GM23338 (cell line): ENCODE measurements at regions not wholly inside any gene's neighbourhood (a gene's known extent, or its start where the extent isn't known, plus 50 kb on each side); places are given as distances from the start of the nearest gene placed in this dataset.

Experiments used
- ATAC-seq: fragments of 200-7000 bp; cut with Tn5 transposase; 3 replicates; pipeline ENCODE4 v1.9.1; 2020
- DNase-seq: peaks from one replicate; pipeline ENCODE4 v3.0.0-alpha.2; 2015; ENCODE audit warnings: low spot score
- H2AFZ ChIP-seq: fragments of 200-600 bp; sonication (generic); 2 replicates; pipeline ENCODE4 v1.8.0; 2016; ENCODE audit warnings: antibody characterized with exemption, mild to moderate bottlenecking, moderate library complexity
- H3F3A ChIP-seq: fragments of 200-600 bp; sonication (generic); replicated peaks from 2 replicates; pipeline ENCODE4 v1.8.0; 2017; ENCODE audit warnings: antibody characterized with exemption, mixed run types, low read depth
- H3K27ac ChIP-seq: fragments of 200-600 bp; sonication (generic); 2 replicates; pipeline ENCODE4 v1.6.1; 2016; ENCODE audit warnings: low read depth
- H3K27me3 ChIP-seq: fragments of 200-600 bp; sonication (generic); 2 replicates; pipeline ENCODE4 v1.8.0; 2016; ENCODE audit warnings: mild to moderate bottlenecking, mixed run types, moderate library complexity; ENCODE audit not compliant: insufficient read depth
- H3K36me3 ChIP-seq: fragments of 200-600 bp; sonication (generic); 2 replicates; pipeline ENCODE4 v1.8.0; 2016; ENCODE audit warnings: mild to moderate bottlenecking; ENCODE audit not compliant: insufficient read depth
- H3K4me1 ChIP-seq: fragments of 200-600 bp; sonication (generic); 2 replicates; pipeline ENCODE4 v1.8.0; 2016; ENCODE audit warnings: mild to moderate bottlenecking, moderate library complexity; ENCODE audit not compliant: insufficient read depth
- H3K4me2 ChIP-seq: fragments of 200-600 bp; sonication (generic); 2 replicates; pipeline ENCODE4 v1.7.1; 2017; ENCODE audit warnings: mixed run types
- H3K4me3 ChIP-seq: fragments of 200-600 bp; sonication (generic); 2 replicates; pipeline ENCODE4 v1.6.1; 2016; ENCODE audit warnings: mixed run types
- H3K79me2 ChIP-seq: fragments of 200-600 bp; sonication (generic); replicated peaks from 2 replicates; pipeline ENCODE4 v1.8.0; 2017; ENCODE audit warnings: mild to moderate bottlenecking; ENCODE audit not compliant: insufficient read depth
- H3K9me2 ChIP-seq: fragments of 200-600 bp; sonication (generic); 2 replicates; pipeline ENCODE4 v1.8.0; 2017; ENCODE audit not compliant: insufficient read depth
- H4K20me1 ChIP-seq: fragments of 200-600 bp; sonication (generic); replicated peaks from 2 replicates; pipeline ENCODE4 v1.8.0; 2017; ENCODE audit warnings: mild to moderate bottlenecking; ENCODE audit not compliant: insufficient read depth
- H3K27ac Mint-ChIP-seq: 2 replicates; pipeline ENCODE4 v1.8.0; 2020; ENCODE audit warnings: inconsistent platforms, mild to moderate bottlenecking, moderate library complexity, mixed read lengths
- H3K27me3 Mint-ChIP-seq: 3 replicates; pipeline ENCODE4 v1.8.0; 2022; ENCODE audit warnings: low read depth, mild to moderate bottlenecking, moderate library complexity, mixed read lengths, inconsistent platforms; ENCODE audit not compliant: insufficient read depth, poor library complexity
- H3K36me3 Mint-ChIP-seq: 3 replicates; pipeline ENCODE4 v1.8.0; 2021; ENCODE audit warnings: low read depth, mild to moderate bottlenecking, inconsistent platforms, moderate library complexity, mixed read lengths
- H3K4me1 Mint-ChIP-seq: 3 replicates; pipeline ENCODE4 v1.8.0; 2020; ENCODE audit warnings: mild to moderate bottlenecking, inconsistent platforms, mixed read lengths
- H3K4me3 Mint-ChIP-seq: 3 replicates; pipeline ENCODE4 v1.8.0; 2021; ENCODE audit warnings: moderate library complexity, mild to moderate bottlenecking, inconsistent platforms, mixed read lengths
- H3K9me3 Mint-ChIP-seq: 3 replicates; pipeline ENCODE4 v1.8.0; 2020; ENCODE audit warnings: moderate library complexity, mild to moderate bottlenecking, inconsistent platforms, mixed read lengths
- CREB1 ChIP-seq: fragments of 250-450 bp; sonication (Bioruptor Pico); IDR thresholded peaks from 2 replicates; pipeline ENCODE4 v1.5.0; 2020; ENCODE audit warnings: low read depth, mild to moderate bottlenecking, moderate library complexity
- EZH2 ChIP-seq: fragments of 200-600 bp; sonication (generic); IDR thresholded peaks from one replicate; pipeline ENCODE4 v1.8.0; 2017; ENCODE audit warnings: antibody characterized with exemption, mild to moderate bottlenecking, low read depth; ENCODE audit not compliant: unreplicated experiment
- EZH2phosphoT487 ChIP-seq: fragments of 200-600 bp; sonication (generic); IDR thresholded peaks from one replicate; pipeline ENCODE4 v1.8.1; 2018; ENCODE audit warnings: antibody characterized with exemption; ENCODE audit not compliant: unreplicated experiment
- JUNB ChIP-seq: IDR thresholded peaks from one replicate; pipeline ENCODE4 v1.6.1; 2016; ENCODE audit warnings: antibody characterized with exemption; ENCODE audit not compliant: unreplicated experiment
- NANOG ChIP-seq: IDR thresholded peaks from 2 replicates; pipeline ENCODE4 v1.6.1; 2016; ENCODE audit warnings: antibody characterized with exemption, borderline replicate concordance
- POLR2AphosphoS5 ChIP-seq: IDR thresholded peaks from 2 replicates; pipeline ENCODE4 v1.6.1; 2016; ENCODE audit warnings: antibody characterized with exemption, low read depth
- STAT1 ChIP-seq: IDR thresholded peaks from one replicate; pipeline ENCODE4 v1.6.1; 2016; ENCODE audit warnings: antibody characterized with exemption; ENCODE audit not compliant: unreplicated experiment
- ZNF114 ChIP-seq: fragments of 250-450 bp; sonication (Bioruptor Pico); IDR thresholded peaks from 2 replicates; pipeline ENCODE4 v1.5.0; 2020; ENCODE audit warnings: mild to moderate bottlenecking, moderate library complexity
- ZNF331 ChIP-seq: fragments of 250-450 bp; sonication (Bioruptor Pico); IDR thresholded peaks from 2 replicates; pipeline ENCODE4 v1.5.0; 2020; ENCODE audit warnings: low read depth, mild to moderate bottlenecking, moderate library complexity
- TF ChIP-seq, protein P1 (sequence below), 2 experiments: fragments of 200-600 bp in 1 of 2; sonication (generic) in 1 of 2; conservative IDR thresholded peaks; 2 replicates each; pipeline versions ENCODE4 v1.5.1 to v1.6.1; 2016 to 2017; ENCODE audit warnings: antibody characterized with exemption in 2 of 2, low read depth in 2 of 2, mild to moderate bottlenecking in 2 of 2, moderate library complexity in 1 of 2
- TF ChIP-seq, protein P2 (sequence below): IDR thresholded peaks from one replicate; pipeline ENCODE4 v1.6.1; 2018; ENCODE audit warnings: antibody characterized with exemption; ENCODE audit not compliant: unreplicated experiment
- TF ChIP-seq, protein P3 (sequence below): IDR thresholded peaks from 2 replicates; pipeline ENCODE4 v1.6.1; 2016; ENCODE audit warnings: antibody characterized with exemption

DNA sequence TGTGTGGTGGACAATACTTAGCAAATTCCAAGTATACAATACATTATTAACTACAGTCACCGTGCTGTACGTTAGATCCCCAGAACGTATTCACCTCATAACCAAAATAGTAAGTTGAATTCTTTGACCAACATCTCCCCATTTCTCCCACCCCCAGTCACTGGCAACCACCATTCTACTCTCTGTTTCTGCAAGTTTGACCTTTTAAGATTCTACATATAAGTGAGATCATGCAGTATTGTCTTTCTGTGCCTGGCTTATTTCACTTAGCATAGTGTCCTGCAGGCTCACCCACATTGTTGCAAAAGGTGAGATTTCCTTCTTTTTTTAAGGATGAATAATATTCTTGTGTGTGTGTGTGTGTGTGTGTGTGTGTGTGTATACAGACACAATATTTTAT is 59.1 kb downstream of the IRAG1 start:
- H4K20me1 ChIP-seq: no peaks in the 10 kb centered on the region
- H2AFZ ChIP-seq: no peak overlapping the region
- H3K27me3 ChIP-seq: no peaks in the 10 kb centered on the region
- Mint-ChIP-seq H3K4me3 (no peak overlapping the region), H3K36me3 (no peaks in the 10 kb centered on the region; the same call in 2 of the 3 replicates), H3K9me3 (no peaks in the 10 kb centered on the region; the same call in 2 of the 3 replicates), H3K27me3 (peaks cover 6% of the 10 kb centered on the region), H3K27ac (no peak overlapping the region), H3K4me1 (peaks cover 19% of the 10 kb centered on the region)
- no peaks in the 10 kb centered on the region for H3K79me2 ChIP-seq
- H3K27ac ChIP-seq: no peak overlapping the region
- DNase-seq: no peak
- no peaks in the 10 kb centered on the region for H3K36me3 ChIP-seq
- TF ChIP-seq EZH2: no peak
- no peaks in the 10 kb centered on the region for H3F3A ChIP-seq
- no peak overlapping the region for H3K4me2 ChIP-seq
- no peaks in the 10 kb centered on the region for H3K4me1 ChIP-seq
- H3K4me3 ChIP-seq: no peak overlapping the region
- peaks cover 7% of the 10 kb centered on the region; the same call in 1 of the 2 replicates for H3K9me2 ChIP-seq
- ATAC-seq: no peak

DNA sequence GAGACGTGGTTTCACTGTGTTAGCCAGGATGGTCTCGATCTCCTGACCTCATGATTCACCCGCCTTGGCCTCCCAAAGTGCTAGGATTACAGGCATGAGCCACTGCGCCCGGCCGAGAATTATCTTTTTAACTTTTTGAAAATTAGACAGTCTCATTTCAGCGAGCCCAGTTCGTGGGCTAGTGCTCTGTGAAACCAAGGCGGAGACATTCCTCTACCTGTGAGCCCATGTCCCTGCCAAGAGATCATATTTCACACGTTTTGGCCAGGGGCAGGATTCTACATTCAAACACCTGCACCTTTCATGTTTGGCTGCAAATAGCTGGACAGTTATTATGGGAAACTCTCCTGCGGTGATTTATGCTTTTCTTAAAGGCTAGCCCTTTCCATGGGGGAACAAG is 60.3 kb downstream of the IRAG1 start:
- DNase-seq (no peak), ATAC-seq (peak; percentile 51)
- TF ChIP-seq STAT1 (no peak), NANOG (no peak), EZH2phosphoT487 (no peak), CREB1 (CRISPR knock-in tag) (no peak), ZNF114 (CRISPR knock-in tag) (no peak), ZNF331 (CRISPR knock-in tag) (no peak), POLR2AphosphoS5 (no peak), EZH2 (no peak), JUNB (no peak)
- TF ChIP-seq, protein P1, sequence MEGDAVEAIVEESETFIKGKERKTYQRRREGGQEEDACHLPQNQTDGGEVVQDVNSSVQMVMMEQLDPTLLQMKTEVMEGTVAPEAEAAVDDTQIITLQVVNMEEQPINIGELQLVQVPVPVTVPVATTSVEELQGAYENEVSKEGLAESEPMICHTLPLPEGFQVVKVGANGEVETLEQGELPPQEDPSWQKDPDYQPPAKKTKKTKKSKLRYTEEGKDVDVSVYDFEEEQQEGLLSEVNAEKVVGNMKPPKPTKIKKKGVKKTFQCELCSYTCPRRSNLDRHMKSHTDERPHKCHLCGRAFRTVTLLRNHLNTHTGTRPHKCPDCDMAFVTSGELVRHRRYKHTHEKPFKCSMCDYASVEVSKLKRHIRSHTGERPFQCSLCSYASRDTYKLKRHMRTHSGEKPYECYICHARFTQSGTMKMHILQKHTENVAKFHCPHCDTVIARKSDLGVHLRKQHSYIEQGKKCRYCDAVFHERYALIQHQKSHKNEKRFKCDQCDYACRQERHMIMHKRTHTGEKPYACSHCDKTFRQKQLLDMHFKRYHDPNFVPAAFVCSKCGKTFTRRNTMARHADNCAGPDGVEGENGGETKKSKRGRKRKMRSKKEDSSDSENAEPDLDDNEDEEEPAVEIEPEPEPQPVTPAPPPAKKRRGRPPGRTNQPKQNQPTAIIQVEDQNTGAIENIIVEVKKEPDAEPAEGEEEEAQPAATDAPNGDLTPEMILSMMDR (conservative IDR thresholded peaks at IDR 0.05; ENCODE audit: low read depth in 2 of 2): no peak
- TF ChIP-seq, protein P2, sequence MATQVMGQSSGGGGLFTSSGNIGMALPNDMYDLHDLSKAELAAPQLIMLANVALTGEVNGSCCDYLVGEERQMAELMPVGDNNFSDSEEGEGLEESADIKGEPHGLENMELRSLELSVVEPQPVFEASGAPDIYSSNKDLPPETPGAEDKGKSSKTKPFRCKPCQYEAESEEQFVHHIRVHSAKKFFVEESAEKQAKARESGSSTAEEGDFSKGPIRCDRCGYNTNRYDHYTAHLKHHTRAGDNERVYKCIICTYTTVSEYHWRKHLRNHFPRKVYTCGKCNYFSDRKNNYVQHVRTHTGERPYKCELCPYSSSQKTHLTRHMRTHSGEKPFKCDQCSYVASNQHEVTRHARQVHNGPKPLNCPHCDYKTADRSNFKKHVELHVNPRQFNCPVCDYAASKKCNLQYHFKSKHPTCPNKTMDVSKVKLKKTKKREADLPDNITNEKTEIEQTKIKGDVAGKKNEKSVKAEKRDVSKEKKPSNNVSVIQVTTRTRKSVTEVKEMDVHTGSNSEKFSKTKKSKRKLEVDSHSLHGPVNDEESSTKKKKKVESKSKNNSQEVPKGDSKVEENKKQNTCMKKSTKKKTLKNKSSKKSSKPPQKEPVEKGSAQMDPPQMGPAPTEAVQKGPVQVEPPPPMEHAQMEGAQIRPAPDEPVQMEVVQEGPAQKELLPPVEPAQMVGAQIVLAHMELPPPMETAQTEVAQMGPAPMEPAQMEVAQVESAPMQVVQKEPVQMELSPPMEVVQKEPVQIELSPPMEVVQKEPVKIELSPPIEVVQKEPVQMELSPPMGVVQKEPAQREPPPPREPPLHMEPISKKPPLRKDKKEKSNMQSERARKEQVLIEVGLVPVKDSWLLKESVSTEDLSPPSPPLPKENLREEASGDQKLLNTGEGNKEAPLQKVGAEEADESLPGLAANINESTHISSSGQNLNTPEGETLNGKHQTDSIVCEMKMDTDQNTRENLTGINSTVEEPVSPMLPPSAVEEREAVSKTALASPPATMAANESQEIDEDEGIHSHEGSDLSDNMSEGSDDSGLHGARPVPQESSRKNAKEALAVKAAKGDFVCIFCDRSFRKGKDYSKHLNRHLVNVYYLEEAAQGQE: no peak
- TF ChIP-seq, protein P3, sequence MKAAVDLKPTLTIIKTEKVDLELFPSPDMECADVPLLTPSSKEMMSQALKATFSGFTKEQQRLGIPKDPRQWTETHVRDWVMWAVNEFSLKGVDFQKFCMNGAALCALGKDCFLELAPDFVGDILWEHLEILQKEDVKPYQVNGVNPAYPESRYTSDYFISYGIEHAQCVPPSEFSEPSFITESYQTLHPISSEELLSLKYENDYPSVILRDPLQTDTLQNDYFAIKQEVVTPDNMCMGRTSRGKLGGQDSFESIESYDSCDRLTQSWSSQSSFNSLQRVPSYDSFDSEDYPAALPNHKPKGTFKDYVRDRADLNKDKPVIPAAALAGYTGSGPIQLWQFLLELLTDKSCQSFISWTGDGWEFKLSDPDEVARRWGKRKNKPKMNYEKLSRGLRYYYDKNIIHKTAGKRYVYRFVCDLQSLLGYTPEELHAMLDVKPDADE: no peak
- H3K4me3 Mint-ChIP-seq: no peak overlapping the region
- H3K9me2 ChIP-seq: peaks cover 7% of the 10 kb centered on the region; the same call in 1 of the 2 replicates
- H3K4me2 ChIP-seq: no peak overlapping the region
- H3K27me3 Mint-ChIP-seq: peaks cover 6% of the 10 kb centered on the region
- H3K4me1 Mint-ChIP-seq: peaks cover 16% of the 10 kb centered on the region
- H3K79me2 ChIP-seq: no peaks in the 10 kb centered on the region
- no peaks in the 10 kb centered on the region for H3K27me3 ChIP-seq
- H3K9me3 Mint-ChIP-seq: no peaks in the 10 kb centered on the region; the same call in 2 of the 3 replicates
- H3K36me3 ChIP-seq: no peaks in the 10 kb centered on the region
- H3K36me3 Mint-ChIP-seq: no peaks in the 10 kb centered on the region; the same call in 2 of the 3 replicates
- no peak overlapping the region for H2AFZ ChIP-seq
- H3K27ac ChIP-seq: no peak overlapping the region
- H3F3A ChIP-seq: no peaks in the 10 kb centered on the region
- no peaks in the 10 kb centered on the region for H4K20me1 ChIP-seq
- no peak overlapping the region for H3K4me3 ChIP-seq
- no peak overlapping the region for H3K27ac Mint-ChIP-seq
- no peaks in the 10 kb centered on the region for H3K4me1 ChIP-seq
